ENCODE measurements at regions not wholly inside any gene's neighbourhood (a gene's known extent, or its start where the extent isn't known, plus 50 kb on each side); places are given as distances from the start of the nearest gene placed in this dataset.

- no peak for TF ChIP-seq POLR2A (IDR thresholded peaks at IDR 0.05; ENCODE audit: borderline replicate concordance, extremely low read depth, insufficient read depth, insufficient read length)
- TF ChIP-seq CTCF (IDR thresholded peaks at IDR 0.05 in 2 of 3, conservative IDR thresholded peaks at IDR 0.05 in 1 of 3; ENCODE audit: borderline replicate concordance in 1 of 3, insufficient read depth in 1 of 3, low read depth in 2 of 3, low read length in 2 of 3), result no peak
- TF ChIP-seq JUND (IDR thresholded peaks at IDR 0.05), result no peak
- TF ChIP-seq CEBPB (IDR thresholded peaks at IDR 0.05; ENCODE audit: low read depth), result no peak
- no peak for TF ChIP-seq EZH2 (IDR thresholded peaks at IDR 0.05)
- no peak for TF ChIP-seq ELF1 (IDR thresholded peaks at IDR 0.05; ENCODE audit: borderline replicate concordance, low read depth)
- TF ChIP-seq POLR2AphosphoS5 (IDR thresholded peaks at IDR 0.05; ENCODE audit: low read depth, low read length), result no peak
- TF ChIP-seq SIN3A (IDR thresholded peaks at IDR 0.05; ENCODE audit: low read depth), result no peak
- TF ChIP-seq YY1 (IDR thresholded peaks at IDR 0.05; ENCODE audit: extremely low read depth, insufficient replicate concordance, low read depth, low read length), result no peak
- TF ChIP-seq, protein P1, sequence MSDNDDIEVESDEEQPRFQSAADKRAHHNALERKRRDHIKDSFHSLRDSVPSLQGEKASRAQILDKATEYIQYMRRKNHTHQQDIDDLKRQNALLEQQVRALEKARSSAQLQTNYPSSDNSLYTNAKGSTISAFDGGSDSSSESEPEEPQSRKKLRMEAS (IDR thresholded peaks at IDR 0.05), result no peak
- TF ChIP-seq, protein P2, sequence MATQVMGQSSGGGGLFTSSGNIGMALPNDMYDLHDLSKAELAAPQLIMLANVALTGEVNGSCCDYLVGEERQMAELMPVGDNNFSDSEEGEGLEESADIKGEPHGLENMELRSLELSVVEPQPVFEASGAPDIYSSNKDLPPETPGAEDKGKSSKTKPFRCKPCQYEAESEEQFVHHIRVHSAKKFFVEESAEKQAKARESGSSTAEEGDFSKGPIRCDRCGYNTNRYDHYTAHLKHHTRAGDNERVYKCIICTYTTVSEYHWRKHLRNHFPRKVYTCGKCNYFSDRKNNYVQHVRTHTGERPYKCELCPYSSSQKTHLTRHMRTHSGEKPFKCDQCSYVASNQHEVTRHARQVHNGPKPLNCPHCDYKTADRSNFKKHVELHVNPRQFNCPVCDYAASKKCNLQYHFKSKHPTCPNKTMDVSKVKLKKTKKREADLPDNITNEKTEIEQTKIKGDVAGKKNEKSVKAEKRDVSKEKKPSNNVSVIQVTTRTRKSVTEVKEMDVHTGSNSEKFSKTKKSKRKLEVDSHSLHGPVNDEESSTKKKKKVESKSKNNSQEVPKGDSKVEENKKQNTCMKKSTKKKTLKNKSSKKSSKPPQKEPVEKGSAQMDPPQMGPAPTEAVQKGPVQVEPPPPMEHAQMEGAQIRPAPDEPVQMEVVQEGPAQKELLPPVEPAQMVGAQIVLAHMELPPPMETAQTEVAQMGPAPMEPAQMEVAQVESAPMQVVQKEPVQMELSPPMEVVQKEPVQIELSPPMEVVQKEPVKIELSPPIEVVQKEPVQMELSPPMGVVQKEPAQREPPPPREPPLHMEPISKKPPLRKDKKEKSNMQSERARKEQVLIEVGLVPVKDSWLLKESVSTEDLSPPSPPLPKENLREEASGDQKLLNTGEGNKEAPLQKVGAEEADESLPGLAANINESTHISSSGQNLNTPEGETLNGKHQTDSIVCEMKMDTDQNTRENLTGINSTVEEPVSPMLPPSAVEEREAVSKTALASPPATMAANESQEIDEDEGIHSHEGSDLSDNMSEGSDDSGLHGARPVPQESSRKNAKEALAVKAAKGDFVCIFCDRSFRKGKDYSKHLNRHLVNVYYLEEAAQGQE (IDR thresholded peaks at IDR 0.05; ENCODE audit: low read depth), result no peak
Observed at GRCh38 chr2:8622199-8622911, 59.5 kb upstream of the ID2 start.
